Keratinocyte (primary cell): ENCODE measurements at regions not wholly inside any gene's neighbourhood (a gene's known extent, or its start where the extent isn't known, plus 50 kb on each side); places are given as distances from the start of the nearest gene placed in this dataset.

Source experiments
- DNase-seq: peaks from one replicate; pipeline ENCODE4 v3.0.0-alpha.2; 2011; ENCODE audit warnings: low read depth, missing footprints, low spot score
- FAIRE-seq: peaks from 2 replicates; lab custom pipeline; 2011; peaks lifted over from hg19 to GRCh38; lab: Jason Lieb, UNC
- H2AFZ ChIP-seq: 2 replicates; pipeline ENCODE4 v1.6.0; 2012; ENCODE audit warnings: low read length, control low read depth, inconsistent platforms; ENCODE audit not compliant: control insufficient read depth
- H3K27ac ChIP-seq: 2 replicates; pipeline ENCODE4 v1.5.1; 2011; ENCODE audit warnings: low read length; ENCODE audit not compliant: control insufficient read depth, insufficient read depth
- H3K27me3 ChIP-seq: 3 replicates; pipeline ENCODE4 v1.6.0; 2011; ENCODE audit warnings: low read length; ENCODE audit not compliant: control insufficient read depth, insufficient read depth; ENCODE audit errors: extremely low read depth
- H3K36me3 ChIP-seq, 2 experiments: 2 replicates in 1 of 2; 3 replicates in 1 of 2; pipeline ENCODE4 v1.5.1; 2011; ENCODE audit warnings: low read length in 2 of 2, mild to moderate bottlenecking in 1 of 2; ENCODE audit not compliant: control insufficient read depth in 2 of 2, insufficient read depth in 2 of 2; ENCODE audit errors: extremely low read depth in 1 of 2
- H3K4me1 ChIP-seq: 3 replicates; pipeline ENCODE4 v1.5.1; 2011; ENCODE audit warnings: low read length; ENCODE audit not compliant: control insufficient read depth, insufficient read depth; ENCODE audit errors: extremely low read depth
- H3K4me2 ChIP-seq: 3 replicates; pipeline ENCODE4 v1.6.0; 2011; ENCODE audit warnings: low read depth, low read length; ENCODE audit not compliant: control insufficient read depth, insufficient read depth; ENCODE audit errors: extremely low read depth
- H3K4me3 ChIP-seq, 3 experiments: fragments of 200-600 bp in 1 of 3; sonication (generic) in 1 of 3; 2 replicates in 2 of 3; 3 replicates in 1 of 3; pipeline ENCODE4 v1.5.1; 2011 to 2016; ENCODE audit warnings: low read length in 3 of 3, mild to moderate bottlenecking in 3 of 3, control low read depth in 2 of 3, inconsistent platforms in 1 of 3, low read depth in 1 of 3, mixed read lengths in 1 of 3, mixed run types in 1 of 3, moderate library complexity in 1 of 3; ENCODE audit not compliant: control insufficient read depth in 2 of 3, insufficient read depth in 2 of 3; ENCODE audit errors: extremely low read depth in 1 of 3
- H3K79me2 ChIP-seq: 2 replicates; pipeline ENCODE4 v1.6.0; 2012; ENCODE audit warnings: low read length; ENCODE audit not compliant: control insufficient read depth, insufficient read depth
- H3K9ac ChIP-seq: 3 replicates; pipeline ENCODE4 v1.6.0; 2011; ENCODE audit warnings: low read length; ENCODE audit not compliant: control insufficient read depth, insufficient read depth; ENCODE audit errors: extremely low read depth
- H3K9me1 ChIP-seq: 3 replicates; pipeline ENCODE4 v1.6.0; 2011; ENCODE audit warnings: low read length; ENCODE audit not compliant: control insufficient read depth, insufficient read depth; ENCODE audit errors: extremely low read depth
- H3K9me3 ChIP-seq: 2 replicates; pipeline ENCODE4 v1.5.1; 2012; ENCODE audit warnings: low read depth, low read length; ENCODE audit not compliant: control insufficient read depth
- H4K20me1 ChIP-seq: 3 replicates; pipeline ENCODE4 v1.6.0; 2011; ENCODE audit warnings: low read length; ENCODE audit not compliant: control insufficient read depth, insufficient read depth; ENCODE audit errors: extremely low read depth
- CTCF ChIP-seq, 3 experiments: IDR thresholded peaks in 1 of 3; conservative IDR thresholded peaks in 1 of 3; optimal IDR thresholded peaks in 1 of 3; 2 replicates in 2 of 3; 3 replicates in 1 of 3; pipeline versions ENCODE3 to v1.5.1; 2011; ENCODE audit warnings: low read length in 3 of 3, mild to moderate bottlenecking in 3 of 3, moderate library complexity in 2 of 3, control low read depth in 1 of 3, inconsistent platforms in 1 of 3; ENCODE audit not compliant: insufficient read depth in 2 of 3; ENCODE audit errors: extremely low read depth in 1 of 3
- EZH2 ChIP-seq: IDR thresholded peaks from one replicate; pipeline ENCODE4 v1.6.1; 2012; ENCODE audit warnings: inconsistent platforms, mild to moderate bottlenecking, low read length, moderate library complexity
- dilution Hi-C: fragments of 300-500 bp; cut with MboI; formaldehyde crosslinking; loops from one replicate; pipeline ENCODE4 v1.7.0; 2020; ENCODE audit warnings: low sequenced_read_pairs; ENCODE audit not compliant: extremely low pct_ligation_motif_present

DNA sequence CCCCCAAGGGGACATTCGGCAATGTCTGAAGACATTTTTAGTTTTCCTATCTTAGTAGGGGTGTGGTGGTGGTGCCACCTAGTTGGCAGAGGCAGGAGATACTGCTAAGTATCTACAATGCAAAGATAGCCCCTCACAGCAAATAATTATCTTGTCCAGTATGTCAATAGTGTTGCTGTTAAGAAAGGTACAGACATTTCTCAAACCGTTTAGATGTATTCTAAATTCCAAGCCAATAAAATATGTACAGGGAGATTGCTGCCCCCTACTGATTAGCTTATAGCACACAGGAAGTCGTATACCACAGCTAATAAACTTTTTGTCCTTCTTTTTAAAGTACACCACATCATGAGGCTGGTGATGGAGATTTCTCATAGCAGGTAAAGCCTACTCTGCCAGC, 260.5 kb downstream of the TMA16 start:
- no peak overlapping the region for H2AFZ ChIP-seq
- dilution Hi-C loops, result loop anchor here (25.0 kb wide), 1 partner anchor 193 kb away; no protein-coding TSS in a partner anchor
- H3K9me1 ChIP-seq, result no peaks in the 10 kb centered on the region
- H3K27me3 ChIP-seq, result no peaks in the 10 kb centered on the region
- no peaks in the 10 kb centered on the region for H3K4me1 ChIP-seq
- no peaks in the 10 kb centered on the region for H3K9me3 ChIP-seq
- H3K27ac ChIP-seq, result no peak overlapping the region
- H3K4me2 ChIP-seq, result no peak overlapping the region
- DNase-seq, result no peak
- no peak for TF ChIP-seq EZH2
- TF ChIP-seq CTCF (optimal IDR thresholded peaks at IDR 0.05 in 1 of 3, IDR thresholded peaks at IDR 0.05 in 1 of 3, conservative IDR thresholded peaks at IDR 0.05 in 1 of 3; ENCODE audit: extremely low read depth in 1 of 3, insufficient read depth in 2 of 3, low read length in 3 of 3), result peak; percentile 22 to 40 (median 35)
- no peaks in the 10 kb centered on the region for H3K79me2 ChIP-seq
- no peak overlapping the region for H3K4me3 ChIP-seq
- no peak for FAIRE-seq
- no peaks in the 10 kb centered on the region for H4K20me1 ChIP-seq
- H3K9ac ChIP-seq, result no peak overlapping the region
- no peaks in the 10 kb centered on the region for H3K36me3 ChIP-seq

DNA sequence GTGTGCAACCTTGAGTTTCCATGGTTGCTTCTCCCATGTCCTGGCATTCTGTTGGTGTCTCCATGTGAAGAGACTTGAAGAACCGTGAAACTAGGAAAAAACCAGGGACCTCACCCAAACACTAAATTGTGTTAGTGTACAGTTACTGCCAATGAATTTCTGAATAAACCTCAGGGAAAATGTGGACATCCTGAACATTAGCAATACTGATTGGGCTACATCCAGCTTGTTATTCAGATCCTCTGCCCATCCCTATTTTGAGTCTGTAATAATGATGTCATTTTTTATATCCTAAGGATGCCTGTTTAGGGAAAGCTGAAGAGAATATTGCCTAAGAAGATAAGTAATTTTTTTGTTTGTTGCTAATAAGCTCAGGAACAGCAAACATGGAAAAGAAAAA, 262.7 kb downstream of the TMA16 start:
- Histone ChIP-seq H3K79me2 (no peaks in the 10 kb centered on the region), H3K9me1 (no peaks in the 10 kb centered on the region), H2AFZ (no peak overlapping the region), H3K4me2 (no peak overlapping the region), H3K27me3 (no peaks in the 10 kb centered on the region), H4K20me1 (no peaks in the 10 kb centered on the region), H3K27ac (no peak overlapping the region), H3K4me1 (no peaks in the 10 kb centered on the region), H3K36me3 (no peaks in the 10 kb centered on the region), H3K4me3 (no peak overlapping the region), H3K9ac (no peak overlapping the region), H3K9me3 (no peaks in the 10 kb centered on the region)
- dilution Hi-C loops, result loop anchor here (25.0 kb wide), 1 partner anchor 195 kb away; no protein-coding TSS in a partner anchor
- DNase-seq (no peak), FAIRE-seq (no peak)
- TF ChIP-seq EZH2 (no peak), CTCF (optimal IDR thresholded peaks at IDR 0.05 in 1 of 3, IDR thresholded peaks at IDR 0.05 in 1 of 3, conservative IDR thresholded peaks at IDR 0.05 in 1 of 3; ENCODE audit: extremely low read depth in 1 of 3, insufficient read depth in 2 of 3, low read length in 3 of 3) (no peak)
